ENCODE measurements at regions not wholly inside any gene's neighbourhood (a gene's known extent, or its start where the extent isn't known, plus 50 kb on each side); places are given as distances from the start of the nearest gene placed in this dataset.
A peak's percentile ranks its signal among the peaks of the same experiment; 100 is the strongest.
"Not testable (repeated sequence)": the region's sequence is repeated elsewhere in the genome, so short reads cannot be mapped to it uniquely, and the experiment has no call there.

- no peak for DNase-seq (ENCODE audit: low spot score)
These were observed 241.5 kb downstream of the SATB2 start for GRCh38 chr2:199216253-199216652.

GRCh38 chr2:199207011-199207410 is 250.7 kb downstream of the SATB2 start:
- DNase-seq (ENCODE audit: low spot score), result no peak

DNA sequence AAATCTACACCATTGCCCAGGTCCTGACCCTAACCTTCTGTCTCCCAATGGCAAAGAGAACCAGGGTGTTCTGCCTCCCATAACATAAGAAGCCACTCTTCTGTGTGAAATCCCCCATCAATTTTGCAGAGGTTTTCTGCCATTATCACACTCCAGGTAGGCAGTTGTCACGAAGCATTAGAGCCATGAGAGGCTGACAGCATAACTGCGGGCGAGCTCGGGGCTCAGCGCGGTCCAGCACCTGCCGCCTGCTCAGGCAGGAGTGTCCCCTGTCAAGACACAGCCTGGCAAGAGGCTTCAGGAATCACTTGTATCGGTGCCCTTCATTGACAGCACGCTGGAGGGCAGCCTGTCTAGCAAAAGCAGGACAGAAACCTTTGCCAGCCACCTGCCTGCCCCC is 251.2 kb downstream of the SATB2 start:
- DNase-seq (ENCODE audit: low spot score), result no peak

DNA sequence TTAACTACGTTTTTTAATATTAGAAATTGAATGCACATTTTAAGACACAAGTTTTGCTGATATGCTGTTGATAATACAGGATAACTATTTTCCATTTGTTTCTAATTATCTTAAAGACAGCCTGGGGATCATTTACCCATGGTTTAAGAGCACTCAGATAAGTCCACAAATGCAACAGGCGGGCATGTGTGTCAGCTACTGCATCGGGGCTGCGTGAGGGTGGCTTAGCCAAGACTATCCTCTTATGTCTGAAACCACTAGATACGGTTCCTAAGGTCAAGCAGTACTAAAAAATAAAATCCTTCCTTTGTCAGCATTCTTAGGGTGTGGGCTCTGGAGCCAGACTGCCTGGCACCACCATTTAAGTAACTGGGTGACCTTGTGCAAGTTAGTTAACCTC is 254.8 kb downstream of the SATB2 start:
- no peak for DNase-seq (ENCODE audit: low spot score)

GRCh38 chr2:199201539-199201938 is 256.2 kb downstream of the SATB2 start:
- no peak for DNase-seq (ENCODE audit: low spot score)

GRCh38 chr2:199199797-199200196 is 257.9 kb downstream of the SATB2 start:
- DNase-seq (ENCODE audit: low spot score), result no peak

DNA sequence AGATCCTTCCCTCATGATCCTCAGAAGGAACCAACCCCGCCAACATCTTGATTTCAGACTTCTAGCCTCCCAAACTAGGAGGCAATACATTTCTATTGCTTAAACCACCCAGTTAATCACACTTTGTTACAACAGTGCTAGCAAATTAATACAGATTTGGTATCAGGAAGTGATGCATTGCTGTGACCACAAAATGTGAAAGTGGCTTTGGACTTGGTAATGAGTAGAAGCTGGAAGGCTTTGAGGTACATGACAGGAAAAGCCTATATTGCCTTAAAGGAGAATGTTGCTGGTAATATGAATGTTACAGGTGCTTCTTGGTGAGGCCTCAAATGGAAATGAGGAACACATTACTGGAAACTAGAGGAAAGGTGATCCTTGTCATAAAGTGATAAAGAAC is 260.3 kb downstream of the SATB2 start:
- no peak for DNase-seq (ENCODE audit: low spot score)

- DNase-seq (ENCODE audit: low spot score), result no peak
These were observed 261.1 kb downstream of the SATB2 start for GRCh38 chr2:199196686-199197085.

DNA sequence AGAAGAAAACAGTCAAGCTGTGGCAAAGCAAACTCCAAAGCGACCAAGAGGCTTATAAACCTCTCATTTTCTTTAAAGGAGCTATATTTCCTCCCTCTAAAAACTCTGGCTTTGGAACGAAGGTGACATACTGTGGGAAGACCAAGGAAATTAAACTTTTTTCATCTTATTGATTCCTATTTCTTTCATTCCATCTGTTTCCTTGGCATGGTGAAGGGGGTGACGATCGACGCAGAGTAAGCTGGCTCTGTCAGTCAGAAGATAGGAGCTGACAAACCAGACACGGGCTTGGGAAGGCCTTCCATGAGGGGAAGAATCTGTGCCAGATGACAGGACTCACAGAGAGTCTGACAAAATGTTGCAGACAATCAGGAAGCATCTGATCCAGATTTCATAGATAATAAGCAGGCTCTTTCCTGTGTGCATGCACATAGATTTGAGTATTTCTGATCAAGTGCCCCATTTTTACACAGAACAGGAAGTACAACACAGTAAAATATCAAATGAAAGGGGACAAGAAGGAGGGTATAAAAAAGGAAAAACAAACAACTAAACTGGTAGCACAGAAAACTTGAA is 261.7 kb downstream of the SATB2 start:
- DNase-seq (ENCODE audit: low spot score), result no peak

DNA sequence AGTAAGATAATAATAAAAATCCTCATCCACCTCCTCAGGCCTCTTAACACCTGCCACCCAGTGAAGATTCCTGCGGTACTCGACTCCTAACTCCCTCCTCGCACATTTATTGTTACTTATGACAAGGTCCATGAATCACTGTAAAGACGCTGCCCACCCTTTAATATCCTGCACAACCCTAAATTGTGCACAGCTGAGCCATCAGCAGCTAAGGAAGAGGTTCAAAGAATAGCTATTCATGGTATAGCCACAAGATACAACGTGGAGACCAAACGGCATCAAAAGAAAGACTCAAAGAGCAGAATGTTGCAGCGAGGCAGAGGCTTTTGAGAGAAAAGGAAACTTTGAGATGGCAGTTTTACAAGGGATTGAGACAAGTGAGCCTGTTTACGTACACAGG is 266.3 kb downstream of the SATB2 start:
- DNase-seq (ENCODE audit: low spot score), result no peak

GRCh38 chr2:199189229-199189628 is 268.5 kb downstream of the SATB2 start:
- DNase-seq (ENCODE audit: low spot score), result no peak

GRCh38 chr2:199186301-199186751 is 271.4 kb downstream of the SATB2 start:
- no peak for DNase-seq (ENCODE audit: low spot score)

GRCh38 chr2:199185174-199185573 is 272.6 kb downstream of the SATB2 start:
- DNase-seq (ENCODE audit: low spot score), result not testable (repeated sequence)

GRCh38 chr2:199163613-199164458 is 293.9 kb downstream of the SATB2 start:
- DNase-seq (ENCODE audit: low spot score), result no peak

GRCh38 chr2:199160677-199161465 is 296.9 kb downstream of the SATB2 start:
- DNase-seq (ENCODE audit: low spot score), result no peak

DNA sequence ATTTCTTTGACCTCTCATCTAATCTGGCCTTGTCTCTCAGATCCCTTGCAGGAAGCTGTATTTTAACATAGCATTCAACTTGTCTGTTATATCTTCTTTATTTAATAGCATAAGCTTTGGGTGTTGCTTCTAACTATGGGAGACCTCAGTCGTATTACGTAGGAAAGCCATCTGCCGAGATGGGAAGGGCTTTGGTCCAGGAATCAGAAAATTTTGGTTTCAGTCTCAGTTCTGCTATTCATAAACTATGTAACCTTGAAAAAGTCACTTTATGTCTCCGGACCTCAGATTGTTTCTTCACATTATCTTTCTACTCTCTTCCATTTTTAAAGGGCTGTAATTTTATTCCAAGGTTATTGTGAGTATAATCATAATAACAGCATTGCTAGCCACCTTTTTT is 297.7 kb downstream of the SATB2 start:
- no peak for DNase-seq (ENCODE audit: low spot score)

GRCh38 chr2:199148076-199148845 is 309.5 kb downstream of the SATB2 start:
- no peak for DNase-seq (ENCODE audit: low spot score)

- no peak for DNase-seq (ENCODE audit: low spot score)
These were observed 310.5 kb downstream of the SATB2 start for GRCh38 chr2:199147216-199147615.

DNA sequence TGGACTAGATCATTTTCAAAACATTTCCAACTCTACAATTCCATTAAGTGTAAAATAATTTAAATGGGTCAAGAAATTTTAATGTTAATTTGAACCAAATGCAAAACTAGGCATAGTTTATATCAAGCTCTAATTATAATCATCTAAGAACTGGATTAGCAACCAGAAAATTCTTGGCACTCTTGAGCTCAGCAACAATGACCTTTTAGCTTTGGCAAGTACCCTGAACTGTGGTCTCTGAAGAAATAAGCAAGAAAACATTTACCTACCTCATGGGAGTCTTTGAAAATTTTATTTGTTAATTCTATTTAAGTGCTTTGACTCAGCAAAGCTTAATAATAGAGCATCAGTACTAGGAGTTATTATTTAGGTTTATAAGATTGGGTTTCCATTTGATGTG is 313.2 kb downstream of the SATB2 start:
- no peak for DNase-seq (ENCODE audit: low spot score)

- no peak for DNase-seq (ENCODE audit: low spot score)
These were observed 313.7 kb downstream of the SATB2 start for GRCh38 chr2:199144036-199144435.

DNA sequence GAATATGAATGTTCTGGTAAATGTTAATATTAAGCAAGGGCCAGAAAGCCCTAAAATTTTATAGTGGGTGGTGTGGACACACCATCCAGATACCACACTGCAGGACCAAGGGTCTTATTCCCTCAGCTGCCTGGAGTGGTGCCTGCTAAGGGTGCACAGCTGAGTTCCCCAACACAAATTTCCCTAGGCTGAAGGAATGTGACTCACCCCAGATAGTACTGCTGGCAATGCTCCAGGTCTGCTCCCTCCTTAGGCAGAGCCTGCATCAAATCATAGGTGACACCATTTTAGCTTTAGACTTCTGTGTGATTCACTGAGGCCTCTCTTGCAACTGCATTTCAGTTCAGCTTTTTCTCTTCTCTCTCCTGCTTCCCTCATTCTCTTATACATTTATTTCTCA is 321.1 kb downstream of the SATB2 start:
- peak; percentile 6 for DNase-seq (ENCODE audit: low spot score)

DNA sequence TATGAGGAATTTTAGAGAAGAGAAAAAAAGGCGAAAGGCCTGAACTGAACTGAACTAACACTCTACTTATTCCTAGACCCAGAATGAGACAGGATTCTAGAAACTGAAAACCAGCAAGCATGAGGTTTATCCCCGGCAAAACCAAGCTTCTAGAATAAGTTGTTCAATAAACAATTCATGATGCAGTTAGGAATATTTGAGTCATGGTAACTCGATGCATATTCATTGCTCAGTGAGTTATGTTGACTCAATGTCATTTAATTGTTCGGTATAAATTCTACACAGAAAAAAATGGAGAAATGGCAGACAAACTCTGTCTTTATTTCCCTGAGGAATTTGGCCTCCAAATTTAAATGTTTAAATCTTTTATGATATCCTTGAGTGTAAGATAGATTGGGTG is 321.5 kb downstream of the SATB2 start:
- no peak for DNase-seq (ENCODE audit: low spot score)

Data from SW480 (cell line).